Gastrocnemius medialis (tissue), 4 donors: ENCODE measurements at regions not wholly inside any gene's neighbourhood (a gene's known extent, or its start where the extent isn't known, plus 50 kb on each side); places are given as distances from the start of the nearest gene placed in this dataset.
"Not testable (repeated sequence)": the region's sequence is repeated elsewhere in the genome, so short reads cannot be mapped to it uniquely, and the experiment has no call there.

ENCODE experiments used
- ATAC-seq, 2 donors: fragments of 150-250 bp; one replicate each; pipeline ENCODE4 v1.9.1; 2016
- DNase-seq, 2 donors: peaks; one replicate each; pipeline ENCODE4 v3.0.0-alpha.2; 2019
- H3K27ac ChIP-seq, 4 donors: fragments of 200-600 bp; sonication (generic); 1 replicate in 1 of 4; 2 replicates in 3 of 4; pipeline ENCODE4 v1.5.1; 2016 to 2018; ENCODE audit warnings: mild to moderate bottlenecking in 2 of 4, moderate library complexity in 1 of 4
- H3K27me3 ChIP-seq, 3 donors: fragments of 200-600 bp; sonication (generic) in 2 of 3; 1 replicate in 1 of 3; 2 replicates in 2 of 3; pipeline versions ENCODE4 v1.5.1 to v1.6.0; 2016 to 2019; ENCODE audit warnings: mild to moderate bottlenecking in 1 of 3, moderate library complexity in 1 of 3
- H3K36me3 ChIP-seq, 2 donors: fragments of 200-600 bp; sonication (generic) in 1 of 2; one replicate each; pipeline ENCODE4 v1.5.1; 2017 to 2018
- H3K4me1 ChIP-seq, 2 donors: fragments of 200-600 bp; sonication (generic) in 1 of 2; one replicate each; pipeline ENCODE4 v1.5.1; 2016 to 2017; ENCODE audit warnings: mild to moderate bottlenecking in 2 of 2
- H3K4me3 ChIP-seq, 4 donors: fragments of 200-600 bp; sonication (generic) in 3 of 4; 1 replicate in 1 of 4; 2 replicates in 3 of 4; pipeline ENCODE4 v1.5.1; 2016 to 2019; ENCODE audit warnings: mild to moderate bottlenecking in 2 of 4
- H3K9me3 ChIP-seq, 3 donors: fragments of 200-600 bp; sonication (generic) in 2 of 3; 1 replicate in 1 of 3; 2 replicates in 2 of 3; pipeline ENCODE4 v1.5.1; 2016 to 2019
- POLR2A ChIP-seq, 2 donors: fragments of 450-650 bp; IDR thresholded peaks; one replicate each; pipeline ENCODE4 v1.6.1; 2017; ENCODE audit warnings: antibody characterized with exemption in 2 of 2, mild to moderate bottlenecking in 2 of 2, moderate library complexity in 2 of 2
- in situ Hi-C, 4 donors: fragments of 200-750 bp; cut with MboI; loops; one replicate each; pipeline versions ENCODE4 v1.15.0 to v1.8.0; 2017; ENCODE audit warnings: low sequenced_read_pairs in 4 of 4
- intact Hi-C: fragments of 100-400 bp; cut with DNase I; formaldehyde crosslinking; loops from one replicate; pipeline ENCODE4 v1.15.1; 2023; ENCODE audit warnings: low total_unique reads
- TF ChIP-seq, protein P1 (sequence below), 5 experiments: fragments of 450-650 bp in 3 of 5; fragments of 200-600 bp in 2 of 5; sonication (generic) in 2 of 5; IDR thresholded peaks in 4 of 5; conservative IDR thresholded peaks in 1 of 5; 1 replicate in 4 of 5; 2 replicates in 1 of 5; pipeline ENCODE4 v1.5.1; 2016 to 2019; ENCODE audit warnings: antibody characterized with exemption in 5 of 5, mild to moderate bottlenecking in 3 of 5, moderate library complexity in 3 of 5

DNA sequence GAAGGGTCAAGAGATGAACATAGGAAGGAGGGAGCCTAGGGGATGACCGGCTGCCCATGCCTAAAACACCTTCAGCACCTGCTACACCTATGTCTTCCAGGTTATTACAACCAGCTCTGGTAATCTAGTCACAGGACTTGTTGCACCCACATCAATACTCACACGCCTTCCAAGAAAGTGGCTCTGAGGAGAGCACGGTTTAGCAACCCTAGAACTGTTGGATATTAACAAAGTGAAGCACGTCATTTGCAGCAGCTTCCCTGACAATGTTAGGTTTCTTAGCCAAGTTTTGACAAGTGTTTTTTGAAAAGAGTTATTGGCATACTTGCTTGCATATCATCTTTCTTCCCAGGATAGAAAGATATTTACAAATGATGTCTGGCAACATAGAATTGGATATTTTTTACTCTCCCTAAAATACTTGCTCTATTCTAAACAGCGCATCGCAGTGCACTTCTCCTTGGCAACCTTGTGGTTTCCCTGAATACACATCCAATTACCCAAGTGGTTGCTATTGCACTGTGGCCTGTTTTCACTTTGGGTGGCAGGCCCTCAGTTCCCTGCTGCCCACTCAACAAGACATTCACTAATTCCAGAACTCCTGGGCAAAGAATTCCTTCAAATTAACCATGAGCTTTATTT is 94.3 kb upstream of the ARHGAP42 start:
- intact Hi-C loops (no loop called here), in situ Hi-C loops (no loop called here)
- Histone ChIP-seq H3K27ac (no peak overlapping the region), H3K9me3 (no peaks in the 10 kb centered on the region), H3K4me1 (no peaks in the 10 kb centered on the region), H3K36me3 (no peaks in the 10 kb centered on the region), H3K27me3 (no peaks in the 10 kb centered on the region), H3K4me3 (no peak overlapping the region)
- ATAC-seq (no peak), DNase-seq (no peak)
- TF ChIP-seq POLR2A (IDR thresholded peaks at IDR 0.05) = no peak
- TF ChIP-seq, protein P1, sequence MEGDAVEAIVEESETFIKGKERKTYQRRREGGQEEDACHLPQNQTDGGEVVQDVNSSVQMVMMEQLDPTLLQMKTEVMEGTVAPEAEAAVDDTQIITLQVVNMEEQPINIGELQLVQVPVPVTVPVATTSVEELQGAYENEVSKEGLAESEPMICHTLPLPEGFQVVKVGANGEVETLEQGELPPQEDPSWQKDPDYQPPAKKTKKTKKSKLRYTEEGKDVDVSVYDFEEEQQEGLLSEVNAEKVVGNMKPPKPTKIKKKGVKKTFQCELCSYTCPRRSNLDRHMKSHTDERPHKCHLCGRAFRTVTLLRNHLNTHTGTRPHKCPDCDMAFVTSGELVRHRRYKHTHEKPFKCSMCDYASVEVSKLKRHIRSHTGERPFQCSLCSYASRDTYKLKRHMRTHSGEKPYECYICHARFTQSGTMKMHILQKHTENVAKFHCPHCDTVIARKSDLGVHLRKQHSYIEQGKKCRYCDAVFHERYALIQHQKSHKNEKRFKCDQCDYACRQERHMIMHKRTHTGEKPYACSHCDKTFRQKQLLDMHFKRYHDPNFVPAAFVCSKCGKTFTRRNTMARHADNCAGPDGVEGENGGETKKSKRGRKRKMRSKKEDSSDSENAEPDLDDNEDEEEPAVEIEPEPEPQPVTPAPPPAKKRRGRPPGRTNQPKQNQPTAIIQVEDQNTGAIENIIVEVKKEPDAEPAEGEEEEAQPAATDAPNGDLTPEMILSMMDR (IDR thresholded peaks at IDR 0.05 in 4 of 5, conservative IDR thresholded peaks at IDR 0.05 in 1 of 5) = no peak

- no peak for TF ChIP-seq POLR2A (IDR thresholded peaks at IDR 0.05)
- TF ChIP-seq, protein P1 (IDR thresholded peaks at IDR 0.05 in 4 of 5, conservative IDR thresholded peaks at IDR 0.05 in 1 of 5) = no peak
- H3K9me3 ChIP-seq = no peaks in the 10 kb centered on the region
- in situ Hi-C loops = no loop called here
Measured at GRCh38 chr11:100593291-100593690, 93.8 kb upstream of the ARHGAP42 start.

GRCh38 chr11:100594320-100594719 is 92.8 kb upstream of the ARHGAP42 start:
- no peak overlapping the region for H3K27ac ChIP-seq
- ATAC-seq = no peak
- no peak for TF ChIP-seq POLR2A (IDR thresholded peaks at IDR 0.05)
- TF ChIP-seq, protein P1 (IDR thresholded peaks at IDR 0.05 in 4 of 5, conservative IDR thresholded peaks at IDR 0.05 in 1 of 5) = no peak
- intact Hi-C loops (no loop called here), in situ Hi-C loops (no loop called here)
- H3K36me3 ChIP-seq = no peaks in the 10 kb centered on the region
- H3K27me3 ChIP-seq = no peaks in the 10 kb centered on the region
- no peak overlapping the region for H3K4me3 ChIP-seq
- H3K9me3 ChIP-seq = no peaks in the 10 kb centered on the region
- no peak for DNase-seq
- H3K4me1 ChIP-seq = no peaks in the 10 kb centered on the region

More at GRCh38 chr11:100593291-100593690, 93.8 kb upstream of the ARHGAP42 start:
- H3K27ac ChIP-seq = no peak overlapping the region
- intact Hi-C loops = no loop called here
- no peak for ATAC-seq
- no peak for DNase-seq
- no peaks in the 10 kb centered on the region for H3K4me1 ChIP-seq
- H3K36me3 ChIP-seq = no peaks in the 10 kb centered on the region
- H3K27me3 ChIP-seq = no peaks in the 10 kb centered on the region
- H3K4me3 ChIP-seq = no peak overlapping the region

DNA sequence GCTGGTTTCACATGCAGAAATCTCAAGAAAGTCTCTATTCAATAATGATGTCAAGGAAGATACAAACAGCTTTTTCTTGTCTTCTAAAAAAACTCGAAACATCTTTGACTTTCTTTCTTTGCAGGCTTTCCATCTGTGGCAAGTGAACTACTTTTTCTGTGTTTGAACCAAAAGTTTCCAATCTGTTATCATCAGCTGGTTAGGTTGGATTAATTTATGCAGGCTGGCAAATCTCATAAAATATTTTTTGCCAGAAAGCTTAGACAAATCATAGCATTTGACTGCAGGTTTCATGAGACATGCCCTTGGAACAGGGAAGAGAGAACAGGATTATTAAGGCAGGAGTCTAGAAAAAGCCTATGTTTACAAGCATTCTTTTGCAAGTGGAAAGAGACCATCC is 86.1 kb upstream of the ARHGAP42 start:
- Histone ChIP-seq H3K9me3 (no peaks in the 10 kb centered on the region), H3K4me3 (no peak overlapping the region), H3K27ac (no peak overlapping the region), H3K27me3 (no peaks in the 10 kb centered on the region), H3K4me1 (no peaks in the 10 kb centered on the region), H3K36me3 (no peaks in the 10 kb centered on the region)
- intact Hi-C loops = no loop called here
- in situ Hi-C loops = no loop called here
- no peak for ATAC-seq
- TF ChIP-seq, protein P1 (IDR thresholded peaks at IDR 0.05 in 4 of 5, conservative IDR thresholded peaks at IDR 0.05 in 1 of 5) = no peak
- no peak for TF ChIP-seq POLR2A (IDR thresholded peaks at IDR 0.05)
- no peak for DNase-seq

DNA sequence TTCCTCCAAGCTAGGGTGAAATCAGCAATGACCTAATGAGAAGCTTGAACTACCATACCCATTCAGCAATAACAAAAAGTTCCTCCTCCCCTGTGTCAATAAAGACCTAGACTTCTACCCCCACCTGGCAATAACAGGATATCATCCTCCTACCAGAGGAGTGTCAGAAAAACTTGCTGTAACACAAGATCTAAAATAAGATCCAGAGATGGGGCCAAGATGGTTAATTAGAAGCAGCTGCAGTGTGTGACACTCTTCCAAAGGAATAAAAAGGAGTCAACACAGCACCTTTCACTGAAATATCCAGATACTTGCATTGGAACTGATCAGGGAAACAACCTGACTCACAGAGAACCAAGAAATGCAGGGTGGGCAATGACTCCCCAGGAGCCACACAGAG is 84.4 kb upstream of the ARHGAP42 start:
- H3K27ac ChIP-seq = no peak overlapping the region
- no peaks in the 10 kb centered on the region for H3K27me3 ChIP-seq
- intact Hi-C loops (no loop called here), in situ Hi-C loops (no loop called here)
- H3K4me1 ChIP-seq = no peaks in the 10 kb centered on the region
- no peaks in the 10 kb centered on the region for H3K9me3 ChIP-seq
- peak in 1 of 2 donors; percentile 16 for ATAC-seq
- no peak for TF ChIP-seq POLR2A (IDR thresholded peaks at IDR 0.05)
- TF ChIP-seq, protein P1 (IDR thresholded peaks at IDR 0.05 in 4 of 5, conservative IDR thresholded peaks at IDR 0.05 in 1 of 5) = no peak
- no peak for DNase-seq
- H3K36me3 ChIP-seq = no peaks in the 10 kb centered on the region
- no peak overlapping the region for H3K4me3 ChIP-seq

DNA sequence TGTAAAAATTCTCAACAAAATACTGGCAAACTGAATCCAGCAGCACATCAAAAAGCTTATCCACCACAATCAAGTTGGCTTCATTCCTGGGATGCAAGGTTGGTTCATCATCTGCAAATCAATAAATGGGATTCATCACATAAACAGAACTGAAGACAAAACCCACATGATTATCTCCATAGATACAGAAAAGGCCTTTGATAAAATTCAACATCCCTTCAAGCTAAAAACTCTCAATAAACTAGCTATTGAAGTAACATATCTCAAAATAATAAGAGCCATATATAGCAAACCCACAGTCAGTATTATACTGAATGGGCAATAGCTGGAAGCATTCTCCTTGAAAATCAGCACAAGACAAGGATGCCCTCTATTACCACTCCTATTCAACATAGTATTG is 79.3 kb upstream of the ARHGAP42 start:
- intact Hi-C loops, DNase-seq, H3K9me3 ChIP-seq, H3K4me3 ChIP-seq, H3K27me3 ChIP-seq, in situ Hi-C loops, H3K4me1 ChIP-seq, ATAC-seq, H3K27ac ChIP-seq, H3K36me3 ChIP-seq: not testable (repeated sequence)
